ENCODE measurements at regions not wholly inside any gene's neighbourhood (a gene's known extent, or its start where the extent isn't known, plus 50 kb on each side); places are given as distances from the start of the nearest gene placed in this dataset.

DNA sequence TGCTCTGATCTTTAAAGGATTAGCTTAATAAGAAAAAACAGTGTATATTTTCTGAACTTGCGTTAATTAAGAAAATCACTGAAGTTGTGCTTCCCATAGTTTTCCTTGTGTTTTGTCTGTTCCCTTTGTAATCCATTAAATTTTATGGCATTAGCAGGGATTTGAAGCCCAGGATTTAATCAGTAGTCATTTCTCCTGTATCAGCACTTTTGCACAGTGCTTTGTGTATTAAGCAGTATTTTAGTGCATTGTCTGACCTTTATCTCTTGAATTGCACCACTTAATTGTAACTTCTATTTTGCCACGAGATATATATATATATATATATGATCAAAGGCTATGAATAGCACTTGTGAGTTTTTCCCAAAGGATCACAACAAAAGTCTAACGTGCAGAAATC is 133.7 kb downstream of the S1PR1 start:
- Histone ChIP-seq H3K4ac (replicated peaks; ENCODE audit: insufficient read length, low read depth, low read length) (no peak overlapping the region), H3K4me2 (ENCODE audit: insufficient read depth in 1 of 2, low read depth in 2 of 2, low read length in 2 of 2) (no peak overlapping the region), H3K23me2 (ENCODE audit: low read depth, low read length) (no peaks in the 10 kb centered on the region), H2BK5ac (ENCODE audit: low read depth, low read length) (no peak overlapping the region), H3K18ac (ENCODE audit: extremely low read depth, low read length) (no peak overlapping the region), H2BK20ac (ENCODE audit: low read length) (no peak overlapping the region), H3K14ac (ENCODE audit: insufficient read length) (no peak overlapping the region), H2BK120ac (replicated peaks; ENCODE audit: low read depth, low read length) (no peak overlapping the region), H4K91ac (replicated peaks; ENCODE audit: insufficient read length, low read length) (no peak overlapping the region), H4K20me1 (replicated peaks in 1 of 2; ENCODE audit: control insufficient read depth in 1 of 2, insufficient read depth in 2 of 2, low read length in 2 of 2) (no peaks in the 10 kb centered on the region), H3K23ac (ENCODE audit: insufficient read length) (no peak overlapping the region), H2AFZ (ENCODE audit: low read length) (no peak overlapping the region), H2BK15ac (ENCODE audit: low read length) (no peak overlapping the region), H4K8ac (ENCODE audit: extremely low read depth, insufficient read depth, low read length) (no peak overlapping the region), H3K79me1 (ENCODE audit: low read depth, low read length) (no peaks in the 10 kb centered on the region), H3K9me3 (ENCODE audit: insufficient read depth in 2 of 2, low read depth in 1 of 2, low read length in 1 of 2) (no peaks in the 10 kb centered on the region), H3K36me3 (ENCODE audit: control insufficient read depth in 2 of 4, insufficient read depth in 4 of 4, low read length in 3 of 4) (no peaks in the 10 kb centered on the region), H3K79me2 (ENCODE audit: control insufficient read depth in 1 of 2, insufficient read depth in 2 of 2, low read length in 2 of 2) (no peaks in the 10 kb centered on the region), H3K56ac (replicated peaks; ENCODE audit: insufficient read length, low read depth, low read length) (no peak overlapping the region), H3K27me3 (replicated peaks in 1 of 4; ENCODE audit: control insufficient read depth in 3 of 4, extremely low read depth in 1 of 4, insufficient read depth in 3 of 4, low read length in 3 of 4) (no peaks in the 10 kb centered on the region), H4K5ac (ENCODE audit: insufficient read length, low read depth, low read length) (no peak overlapping the region), H3K9ac (replicated peaks in 1 of 4; ENCODE audit: extremely low read depth in 1 of 4, low read depth in 3 of 4, low read length in 3 of 4) (no peak overlapping the region), H2AK5ac (ENCODE audit: low read depth, low read length) (no peak overlapping the region), H3K27ac (ENCODE audit: low read depth, low read length) (no peak overlapping the region), H3K4me1 (replicated peaks in 1 of 4; ENCODE audit: control insufficient read depth in 3 of 4, insufficient read depth in 4 of 4, low read length in 3 of 4) (no peaks in the 10 kb centered on the region), H3K4me3 (ENCODE audit: extremely low read depth in 1 of 4, insufficient read depth in 2 of 4, low read depth in 3 of 4, low read length in 4 of 4) (no peak overlapping the region), H2BK12ac (ENCODE audit: low read depth, low read length) (no peak overlapping the region)
- WGBS, 2 experiments (ENCODE audit: extremely low coverage in 1 of 2, insufficient coverage in 1 of 2, insufficient read length in 1 of 2, insufficient replicate concordance in 2 of 2, low coverage in 1 of 2, low lambda C conversion rate in 2 of 2, missing lambda C conversion rate in 1 of 2) = 89% methylated on average over 3 of the region's 3 CpGs; no CpG with 5 or more reads in 1 of the 2 experiments
- ChIA-PET CTCF (ENCODE audit: partially characterized antibody) (interaction anchor here (0.6 to 2.6 kb wide), 3 partner anchors 9 to 13 kb away, joined by 3 to 11 read pairs (median 3); no protein-coding TSS in a partner anchor), POLR2A (ENCODE audit: partially characterized antibody) (no interaction called here)
- FAIRE-seq (no peak), DNase-seq (ENCODE audit: low read depth in 1 of 2, low spot score in 2 of 2) (no peak)
- no peak for TF ChIP-seq SIRT6 (IDR thresholded peaks at IDR 0.05; ENCODE audit: low read length)
- TF ChIP-seq SP4 (IDR thresholded peaks at IDR 0.05; ENCODE audit: low read length) = no peak
- no peak for TF ChIP-seq TAF7 (optimal IDR thresholded peaks at IDR 0.05; ENCODE audit: borderline replicate concordance, low read depth, low read length)
- TF ChIP-seq ASH2L (IDR thresholded peaks at IDR 0.05; ENCODE audit: low read length) = no peak
- no peak for TF ChIP-seq CHD1 (IDR thresholded peaks at IDR 0.05; ENCODE audit: low read depth, low read length)
- TF ChIP-seq YY1 (IDR thresholded peaks at IDR 0.05; ENCODE audit: low read depth, low read length) = no peak
- no peak for TF ChIP-seq BRCA1 (IDR thresholded peaks at IDR 0.05; ENCODE audit: low read depth, low read length)
- TF ChIP-seq CHD2 (IDR thresholded peaks at IDR 0.05; ENCODE audit: low read length) = no peak
- TF ChIP-seq BCL11A (IDR thresholded peaks at IDR 0.05; ENCODE audit: low read depth in 2 of 2, low read length in 2 of 2) = no peak
